ENCODE measurements at regions not wholly inside any gene's neighbourhood (a gene's known extent, or its start where the extent isn't known, plus 50 kb on each side); places are given as distances from the start of the nearest gene placed in this dataset.
"Not testable (repeated sequence)": the region's sequence is repeated elsewhere in the genome, so short reads cannot be mapped to it uniquely, and the experiment has no call there.

- DNase-seq: no peak
Measured at GRCh38 chr6:92708270-92708669, 711.1 kb downstream of the EPHA7 start.

GRCh38 chr6:92706976-92707375 lies 712.4 kb downstream of the EPHA7 start:
- DNase-seq: no peak

- no peak for DNase-seq
Measured at GRCh38 chr6:92701425-92702096, 717.8 kb downstream of the EPHA7 start.

GRCh38 chr6:92700411-92700810 lies 718.9 kb downstream of the EPHA7 start:
- DNase-seq: no peak

- no peak for DNase-seq
Measured at GRCh38 chr6:92690997-92691599, 728.3 kb downstream of the EPHA7 start.

GRCh38 chr6:92688342-92688741 lies 731.0 kb downstream of the EPHA7 start:
- no peak for DNase-seq

GRCh38 chr6:92687278-92687677 lies 732.1 kb downstream of the EPHA7 start:
- no peak for DNase-seq

- DNase-seq: no peak
Measured at GRCh38 chr6:92684386-92684785, 735.0 kb downstream of the EPHA7 start.

- no peak for DNase-seq
Measured at GRCh38 chr6:92683748-92684147, 735.6 kb downstream of the EPHA7 start.

GRCh38 chr6:92682516-92683398 lies 736.6 kb downstream of the EPHA7 start:
- DNase-seq: no peak

- no peak for DNase-seq
Measured at GRCh38 chr6:92681401-92681800, 738.0 kb downstream of the EPHA7 start.

GRCh38 chr6:92671462-92671861 lies 747.9 kb downstream of the EPHA7 start:
- not testable (repeated sequence) for DNase-seq

- no peak for DNase-seq
Measured at GRCh38 chr6:92667843-92668242, 751.5 kb downstream of the EPHA7 start.

- DNase-seq: no peak
Measured at GRCh38 chr6:92648364-92649086, 770.8 kb downstream of the EPHA7 start.

GRCh38 chr6:92647630-92648029 lies 771.7 kb downstream of the EPHA7 start:
- DNase-seq: no peak

- DNase-seq: peak; percentile 3
Measured at GRCh38 chr6:92644104-92644791, 775.1 kb downstream of the EPHA7 start.

GRCh38 chr6:92635553-92636153 lies 783.7 kb downstream of the EPHA7 start:
- no peak for DNase-seq

GRCh38 chr6:92634561-92634960 lies 784.8 kb downstream of the EPHA7 start:
- no peak for DNase-seq

- DNase-seq: no peak
Measured at GRCh38 chr6:92623431-92623830, 795.9 kb downstream of the EPHA7 start.

- DNase-seq: no peak
Measured at GRCh38 chr6:92617721-92618120, 801.6 kb downstream of the EPHA7 start.

GRCh38 chr6:92608751-92609150 lies 810.6 kb downstream of the EPHA7 start:
- no peak for DNase-seq

- DNase-seq: no peak
Measured at GRCh38 chr6:92593201-92593600, 826.2 kb downstream of the EPHA7 start.
